GM13977 (cell line): ENCODE measurements at regions not wholly inside any gene's neighbourhood (a gene's known extent, or its start where the extent isn't known, plus 50 kb on each side); places are given as distances from the start of the nearest gene placed in this dataset.

Experiments used
- DNase-seq: peaks from one replicate; pipeline ENCODE4 v3.0.0; 2012; ENCODE audit warnings: low spot score
- in situ Hi-C: fragments of 300-500 bp; cut with MboI; formaldehyde crosslinking; loops from one replicate; pipeline ENCODE4 v1.12.0; 2022; ENCODE audit warnings: low sequenced_read_pairs, low pct_unique_long_range_greater_than_20kb, mixed read lengths, inconsistent platforms; ENCODE audit not compliant: unreplicated experiment
- TF ChIP-seq, protein P1 (sequence below): IDR thresholded peaks from 2 replicates; pipeline ENCODE4 v1.5.1; 2012; ENCODE audit warnings: mild to moderate bottlenecking, control low read depth; ENCODE audit not compliant: insufficient read depth; ENCODE audit errors: extremely low read depth, missing control alignments

DNA sequence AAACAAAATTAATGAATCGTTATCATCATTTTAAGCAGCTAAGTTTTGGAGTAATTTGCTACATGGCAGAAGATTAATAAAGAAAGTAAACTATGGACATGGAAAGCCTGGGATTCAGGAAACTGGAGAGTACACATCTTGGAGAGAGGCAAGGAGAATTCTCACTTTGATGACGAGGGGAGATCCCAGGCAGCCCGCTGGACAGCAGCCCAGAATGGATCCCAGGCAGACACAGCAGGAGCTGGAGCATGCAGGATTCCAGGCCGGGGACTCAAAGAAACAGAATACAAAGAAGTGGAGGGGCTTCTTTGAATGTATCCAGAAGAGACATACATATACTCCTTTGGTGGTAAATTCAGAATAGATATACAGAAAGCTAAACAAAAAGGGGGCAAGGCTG lies 118.0 kb upstream of the ATP6AP2 start:
- no peak for DNase-seq
- TF ChIP-seq, protein P1, sequence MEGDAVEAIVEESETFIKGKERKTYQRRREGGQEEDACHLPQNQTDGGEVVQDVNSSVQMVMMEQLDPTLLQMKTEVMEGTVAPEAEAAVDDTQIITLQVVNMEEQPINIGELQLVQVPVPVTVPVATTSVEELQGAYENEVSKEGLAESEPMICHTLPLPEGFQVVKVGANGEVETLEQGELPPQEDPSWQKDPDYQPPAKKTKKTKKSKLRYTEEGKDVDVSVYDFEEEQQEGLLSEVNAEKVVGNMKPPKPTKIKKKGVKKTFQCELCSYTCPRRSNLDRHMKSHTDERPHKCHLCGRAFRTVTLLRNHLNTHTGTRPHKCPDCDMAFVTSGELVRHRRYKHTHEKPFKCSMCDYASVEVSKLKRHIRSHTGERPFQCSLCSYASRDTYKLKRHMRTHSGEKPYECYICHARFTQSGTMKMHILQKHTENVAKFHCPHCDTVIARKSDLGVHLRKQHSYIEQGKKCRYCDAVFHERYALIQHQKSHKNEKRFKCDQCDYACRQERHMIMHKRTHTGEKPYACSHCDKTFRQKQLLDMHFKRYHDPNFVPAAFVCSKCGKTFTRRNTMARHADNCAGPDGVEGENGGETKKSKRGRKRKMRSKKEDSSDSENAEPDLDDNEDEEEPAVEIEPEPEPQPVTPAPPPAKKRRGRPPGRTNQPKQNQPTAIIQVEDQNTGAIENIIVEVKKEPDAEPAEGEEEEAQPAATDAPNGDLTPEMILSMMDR = no peak
- in situ Hi-C loops = no loop called here

DNA sequence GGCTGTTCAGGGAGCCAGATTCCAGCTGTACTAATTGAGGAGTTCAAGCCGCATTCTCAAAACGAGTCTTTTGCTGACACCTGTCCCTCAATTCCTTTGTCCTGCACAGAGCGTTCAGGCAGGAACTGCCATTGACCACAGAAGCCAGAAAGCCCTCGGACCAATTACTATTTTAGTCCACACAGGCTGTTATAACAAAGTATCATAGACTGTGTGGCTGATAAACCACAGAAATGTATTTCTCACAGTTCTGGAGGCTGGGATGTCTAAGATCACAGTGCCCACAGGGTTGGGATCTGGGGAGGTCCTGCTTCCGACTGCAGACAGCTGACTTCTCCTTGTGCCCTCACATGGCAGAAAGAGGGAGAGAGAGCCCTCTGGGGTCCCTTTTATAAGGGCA lies 119.8 kb upstream of the ATP6AP2 start:
- no peak for DNase-seq
- in situ Hi-C loops = no loop called here
- TF ChIP-seq, protein P1 = no peak

DNA sequence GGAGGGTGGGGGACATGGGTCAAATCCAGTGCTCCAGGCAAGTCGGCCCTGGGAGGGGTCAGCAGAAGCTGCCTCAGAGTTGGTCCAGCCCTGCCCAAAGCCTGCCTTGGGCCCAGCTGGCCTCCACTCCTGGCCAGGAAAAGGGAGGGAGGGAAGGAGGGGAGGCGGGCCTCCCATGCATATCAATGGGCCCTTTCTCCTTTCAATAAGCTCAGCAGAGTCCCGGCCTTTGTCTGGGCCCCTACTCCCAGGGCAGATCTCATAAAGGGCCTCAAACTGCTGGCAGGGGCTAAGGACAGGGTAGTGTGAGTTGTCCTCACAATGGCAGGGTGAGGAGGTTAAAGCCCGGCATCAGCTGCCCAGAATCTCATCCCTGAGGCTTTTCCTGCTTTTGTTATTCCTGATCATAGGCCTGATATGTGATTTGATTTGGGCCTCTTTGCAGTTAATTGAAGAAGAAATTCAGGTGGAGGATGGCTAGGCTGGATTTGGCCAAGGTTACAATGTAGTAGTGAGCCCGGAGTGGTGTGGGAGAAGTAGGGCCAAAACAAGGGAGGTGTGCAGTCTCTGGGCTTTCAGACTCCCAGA lies 121.1 kb upstream of the ATP6AP2 start:
- DNase-seq = no peak
- TF ChIP-seq, protein P1 = no peak
- in situ Hi-C loops = no loop called here

- DNase-seq = no peak
- in situ Hi-C loops = no loop called here
- TF ChIP-seq, protein P1 = no peak
Observed at GRCh38 chrX:40457406-40457805, 123.4 kb upstream of the ATP6AP2 start.

- in situ Hi-C loops = no loop called here
- DNase-seq = no peak
- TF ChIP-seq, protein P1 = no peak
Observed at GRCh38 chrX:40452031-40452430, 128.7 kb upstream of the ATP6AP2 start.

- DNase-seq = no peak
- TF ChIP-seq, protein P1 = no peak
- in situ Hi-C loops = no loop called here
Observed at GRCh38 chrX:40449956-40450706, 130.6 kb upstream of the ATP6AP2 start.
